GM19395 (cell line): ENCODE measurements at regions not wholly inside any gene's neighbourhood (a gene's known extent, or its start where the extent isn't known, plus 50 kb on each side); places are given as distances from the start of the nearest gene placed in this dataset.

Experiments used
- ATAC-seq: cut with Tn5 transposase; IDR thresholded peaks from one replicate; pipeline ENCODE4 v1.9.1; 2021; ENCODE audit warnings: mild to moderate bottlenecking, moderate library complexity; ENCODE audit not compliant: unreplicated experiment

DNA sequence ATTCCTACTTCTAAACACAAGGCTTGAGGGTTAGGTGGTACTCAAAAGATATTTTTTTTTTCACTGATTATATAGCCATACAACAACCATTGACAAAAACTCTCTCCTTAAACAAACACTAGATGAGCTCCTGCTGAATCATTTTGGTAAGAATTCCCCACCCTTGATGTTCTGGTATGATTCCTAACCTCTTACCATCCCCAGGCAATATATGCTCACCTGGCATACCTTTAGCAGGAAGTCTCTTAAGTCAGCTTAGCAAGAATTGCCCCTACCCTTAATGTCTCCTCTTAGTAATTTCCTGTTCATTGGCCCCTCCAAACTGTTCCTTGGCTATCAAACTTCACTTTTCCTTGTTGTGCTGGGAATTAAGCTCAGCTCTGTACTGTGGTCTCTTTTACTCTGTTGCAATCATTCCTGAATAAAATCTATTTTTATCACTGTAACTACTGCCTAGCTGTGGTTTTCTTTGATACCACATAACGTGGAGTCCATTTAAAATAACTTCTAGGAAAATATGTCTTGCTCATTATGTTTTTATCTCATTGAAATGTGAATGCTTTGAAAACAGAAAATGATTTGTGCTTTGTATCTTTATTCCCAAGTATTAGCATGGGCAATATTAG, 712.6 kb downstream of the SLC16A7 start:
- ATAC-seq: no peak

DNA sequence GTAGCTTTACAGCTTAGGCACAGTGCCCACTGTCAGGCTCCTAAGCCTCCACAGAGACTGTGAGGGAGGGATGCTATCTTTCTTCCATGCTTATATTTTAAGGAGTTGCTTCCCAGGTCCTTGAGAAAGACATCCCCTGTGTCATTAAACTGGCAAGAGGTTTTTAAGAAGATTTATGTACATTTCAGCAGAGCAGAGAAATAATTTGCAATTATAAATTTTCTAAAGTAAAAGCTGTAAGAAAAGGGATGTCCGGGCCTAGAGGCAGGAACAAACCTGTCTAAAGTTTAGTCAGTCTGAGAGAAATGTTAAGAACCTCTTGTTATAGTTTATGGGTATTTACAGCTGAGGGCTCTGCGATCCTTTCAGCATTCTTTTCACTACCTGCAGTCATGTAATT, 716.1 kb downstream of the SLC16A7 start:
- no peak for ATAC-seq

DNA sequence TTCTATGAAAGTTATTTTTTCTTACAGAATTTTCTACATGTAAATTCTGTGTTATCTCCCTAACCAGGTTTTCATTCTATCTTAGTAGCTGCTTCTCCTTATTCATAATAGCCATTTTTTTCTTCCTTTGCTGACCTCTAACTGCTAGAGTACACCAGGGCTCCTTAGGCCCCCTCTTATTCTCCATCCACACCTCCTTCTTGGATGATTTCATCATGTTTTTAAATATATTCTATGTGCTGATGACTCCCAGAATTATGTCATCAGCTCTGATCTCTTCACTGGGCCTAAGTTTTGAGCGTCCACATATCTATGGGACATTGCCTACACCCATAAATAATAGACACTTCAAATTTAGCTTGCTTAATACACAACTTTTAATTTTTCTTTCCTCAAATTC, 721.5 kb downstream of the SLC16A7 start:
- ATAC-seq: no peak

DNA sequence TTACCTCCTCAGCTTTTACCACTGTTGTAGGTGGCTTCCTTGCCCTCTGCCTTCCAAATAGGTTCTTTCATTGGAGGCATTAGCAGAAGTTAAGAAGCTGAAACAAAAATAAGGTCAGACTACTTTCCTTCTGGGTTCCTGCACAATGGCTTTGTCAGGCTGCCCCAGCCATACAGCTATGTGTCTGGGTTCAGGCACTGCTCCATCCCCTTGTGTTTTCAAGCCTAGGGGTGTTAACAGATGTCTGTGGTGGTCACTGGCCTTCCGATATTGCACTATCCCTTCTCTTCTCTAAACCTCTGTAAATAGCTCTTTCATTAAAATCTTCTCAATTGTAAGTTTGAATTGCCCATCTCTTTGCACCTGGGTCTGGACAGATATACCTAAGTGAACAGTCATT, 728.9 kb downstream of the SLC16A7 start:
- no peak for ATAC-seq

DNA sequence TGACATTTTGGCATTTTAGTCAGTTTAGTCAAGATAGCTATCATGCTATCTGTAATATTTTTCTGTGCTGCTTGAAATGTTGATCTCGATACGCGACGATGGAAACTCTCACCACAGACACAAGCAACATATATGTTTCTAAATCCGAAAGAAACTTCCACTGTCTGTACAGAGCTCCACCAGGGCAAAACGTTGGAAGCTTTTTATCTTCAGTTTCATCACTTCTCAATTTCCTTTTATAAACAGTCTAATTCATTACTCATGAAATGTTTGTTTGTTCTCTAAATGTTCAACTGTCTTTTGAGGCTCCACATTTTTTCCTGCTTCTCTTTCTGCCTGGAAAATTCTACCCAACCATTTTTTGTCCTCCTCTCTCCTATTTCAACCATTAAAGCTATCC, 737.6 kb downstream of the SLC16A7 start:
- no peak for ATAC-seq

DNA sequence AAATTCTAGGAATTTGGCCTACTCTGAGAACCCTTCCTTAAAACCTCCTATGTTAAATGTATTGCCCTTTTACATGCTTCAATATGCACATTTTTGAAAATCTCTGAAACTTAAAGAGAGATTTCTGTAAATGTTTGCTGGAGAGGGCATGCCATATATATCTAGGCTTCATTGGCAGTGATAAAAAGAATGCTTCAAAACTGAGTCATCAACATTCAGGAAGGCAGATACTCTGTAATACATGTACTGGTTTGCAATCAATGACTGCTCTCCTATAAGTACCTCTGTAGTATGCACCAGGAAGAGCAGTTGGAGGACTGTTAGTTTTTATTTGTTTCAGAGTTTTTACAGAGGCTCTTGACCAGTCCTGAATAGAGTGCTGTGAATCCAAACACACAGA, 739.9 kb downstream of the SLC16A7 start:
- ATAC-seq: no peak

DNA sequence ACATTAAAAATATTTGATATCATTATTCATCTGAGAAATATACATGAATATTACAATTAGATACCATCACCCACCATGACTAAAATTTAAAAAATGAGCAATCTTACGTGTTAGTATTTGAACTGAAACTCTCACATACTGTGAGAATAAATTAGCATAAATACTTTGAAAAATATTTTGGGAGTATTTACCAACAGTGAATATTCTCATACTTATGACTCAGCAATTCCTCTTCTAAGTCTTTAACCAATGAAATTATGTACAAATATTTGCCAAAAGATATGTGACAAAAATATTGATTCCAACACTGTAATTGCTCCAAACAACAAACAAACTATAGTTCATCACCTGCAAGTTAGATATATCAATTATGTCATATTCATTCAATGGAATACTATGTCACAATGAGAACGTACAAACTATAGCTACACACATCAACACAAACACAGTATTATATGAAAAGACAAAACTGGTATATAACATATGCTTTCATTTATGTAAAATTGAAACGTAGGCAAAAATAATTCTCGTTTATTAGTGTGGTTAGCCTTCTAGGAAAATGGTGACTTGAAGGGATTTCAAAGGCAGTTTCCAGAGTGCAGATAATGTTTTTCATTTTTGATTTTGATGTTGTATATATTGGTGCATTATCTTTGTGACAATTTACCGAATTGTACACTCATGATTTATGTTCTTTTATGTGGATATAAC, 742.2 kb downstream of the SLC16A7 start:
- no peak for ATAC-seq

DNA sequence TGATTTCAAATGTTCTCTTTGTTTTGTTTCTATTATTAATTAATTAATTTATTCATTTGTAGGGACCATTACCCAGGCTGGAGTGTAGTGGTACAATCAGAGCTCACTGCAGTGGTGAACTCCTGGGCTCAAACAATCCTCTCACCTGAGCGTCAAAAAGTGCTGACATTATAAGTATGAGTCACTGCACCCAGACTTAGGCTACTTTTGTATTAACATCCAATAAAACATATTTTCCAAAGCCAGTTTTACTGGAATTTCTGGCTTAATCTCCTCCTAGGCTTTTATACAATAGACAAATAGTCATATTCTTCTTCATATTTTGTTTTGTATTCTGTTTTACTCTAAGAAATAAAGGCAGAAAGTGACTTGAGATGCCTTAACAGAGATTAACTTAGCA, 749.6 kb downstream of the SLC16A7 start:
- no peak for ATAC-seq

DNA sequence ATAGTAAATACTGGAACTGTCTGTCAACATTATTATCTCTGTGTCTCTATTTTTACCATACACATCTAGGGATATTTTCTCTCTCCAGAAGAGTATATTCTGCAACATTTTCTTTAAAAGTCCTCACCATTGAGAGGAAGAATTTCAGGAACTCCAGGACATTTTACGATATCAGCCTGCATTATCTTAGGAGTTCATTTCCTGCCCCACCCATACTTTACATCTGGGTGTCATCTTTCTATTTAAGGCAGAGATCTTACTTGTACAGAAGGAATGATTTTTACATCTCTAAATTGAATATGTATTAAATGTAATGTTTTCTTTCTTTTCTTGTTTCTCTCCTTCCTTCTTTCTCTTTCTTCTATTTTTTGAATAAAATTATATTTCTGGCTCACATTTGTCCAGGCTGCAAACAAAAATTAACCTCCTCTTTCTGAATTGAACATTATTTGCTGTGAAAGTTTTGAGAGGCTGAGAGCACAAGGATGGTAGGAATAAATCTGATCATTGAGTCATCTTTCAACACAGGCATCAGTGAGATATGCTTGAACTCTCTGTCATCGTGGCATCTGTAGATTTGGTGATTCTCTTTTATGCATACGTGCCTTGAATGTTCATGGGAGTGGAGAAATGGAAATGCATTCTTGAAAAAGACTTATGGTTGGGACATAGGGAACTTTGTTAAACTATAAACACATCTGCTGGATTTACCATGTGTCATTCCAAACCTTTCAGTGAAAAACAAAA, 753.6 kb downstream of the SLC16A7 start:
- no peak for ATAC-seq

DNA sequence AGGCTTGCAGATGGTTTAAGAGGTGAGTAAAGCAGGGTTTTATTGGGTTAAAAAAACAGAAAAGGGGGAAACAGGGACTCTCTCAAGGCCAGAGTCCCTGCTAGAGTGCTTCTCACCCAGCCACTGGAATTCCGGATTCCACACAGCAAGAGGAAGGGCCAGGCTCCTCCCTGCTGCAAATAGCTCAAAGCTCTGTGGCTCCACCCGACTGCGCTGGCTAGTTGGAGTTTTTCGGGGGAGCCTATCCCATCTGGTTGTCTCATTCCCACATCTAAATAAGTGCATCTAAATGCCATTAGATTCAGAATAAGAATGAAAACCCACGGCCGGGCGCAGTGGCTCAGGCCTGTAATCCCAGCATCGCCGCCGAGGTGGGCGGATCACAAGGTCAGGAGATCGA, 791.5 kb downstream of the SLC16A7 start:
- no peak for ATAC-seq

DNA sequence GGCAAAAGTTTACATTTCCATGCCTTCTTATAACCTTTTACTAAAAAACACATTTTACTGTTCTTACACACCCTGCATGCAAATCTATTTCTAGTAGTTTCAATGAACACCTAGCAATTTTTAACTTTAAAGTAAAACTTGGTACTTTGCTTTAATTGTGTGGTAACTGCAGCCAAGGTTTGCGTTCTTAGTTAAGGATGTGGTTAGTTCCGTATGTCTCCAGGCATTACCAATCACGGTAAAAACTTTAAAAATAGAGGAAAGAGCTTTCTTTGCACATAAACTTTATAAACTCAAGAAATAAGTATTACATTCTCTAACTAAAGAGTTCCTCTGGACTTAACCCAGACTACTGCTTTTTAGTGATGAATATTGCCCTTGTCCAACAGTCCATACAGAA, 795.2 kb downstream of the SLC16A7 start:
- ATAC-seq: no peak

DNA sequence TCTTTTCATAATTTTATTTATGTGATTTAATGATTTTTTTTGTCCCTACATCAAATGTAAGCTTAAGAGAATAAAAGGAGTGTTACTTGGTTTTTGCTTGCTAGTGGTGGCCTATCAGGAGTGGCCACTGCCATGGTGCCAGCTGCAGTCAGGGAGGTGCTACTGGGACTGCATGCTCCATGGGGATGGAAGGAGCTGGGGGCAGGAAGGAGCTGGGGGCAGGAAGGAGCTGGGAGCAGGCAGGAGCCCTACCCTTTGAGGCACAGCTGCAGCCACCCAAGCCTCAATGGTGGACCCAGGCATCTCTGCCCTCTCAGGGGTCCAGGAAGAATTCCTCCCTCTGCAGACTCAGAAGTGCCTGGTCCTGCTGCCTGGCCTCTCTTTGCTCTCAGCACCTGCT, 796.0 kb downstream of the SLC16A7 start:
- no peak for ATAC-seq

DNA sequence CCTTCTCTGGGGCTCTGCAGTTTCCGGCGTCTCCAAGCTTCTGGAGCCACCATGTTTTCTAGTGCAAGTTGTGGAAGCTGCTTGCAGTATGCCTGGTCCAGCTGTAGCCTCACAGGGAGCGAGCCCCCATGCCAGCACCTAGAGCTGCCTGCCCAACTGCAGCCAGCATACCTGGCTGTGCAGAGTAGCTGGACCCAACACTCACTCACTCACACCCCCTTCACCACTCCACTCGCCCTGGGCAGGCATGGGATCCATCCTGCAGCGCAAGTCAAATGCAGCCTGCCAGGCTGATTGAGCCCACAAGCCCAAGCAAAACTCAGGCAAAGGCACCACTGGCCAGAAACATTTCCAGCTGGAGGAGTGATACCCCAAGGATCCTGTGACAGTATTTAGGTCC, 797.3 kb downstream of the SLC16A7 start:
- ATAC-seq: no peak

DNA sequence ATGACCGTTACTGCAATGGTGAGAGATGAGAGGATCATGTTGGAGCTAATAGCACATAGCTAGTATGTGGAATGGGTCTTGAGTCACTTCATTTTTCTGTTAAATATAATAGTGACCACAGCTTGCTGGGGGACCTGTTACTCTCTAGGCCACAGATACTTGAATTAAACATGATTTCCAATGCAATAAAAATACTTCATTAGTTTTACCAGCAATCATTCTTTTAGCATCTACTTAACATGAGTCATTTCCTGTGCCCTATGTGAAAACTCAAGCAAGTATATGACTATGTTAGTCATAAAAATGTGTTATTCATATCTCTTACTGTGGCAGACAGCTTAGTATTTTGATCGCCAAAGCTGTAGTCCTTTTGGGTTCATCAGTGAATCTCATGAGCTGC, 798.8 kb downstream of the SLC16A7 start:
- no peak for ATAC-seq

DNA sequence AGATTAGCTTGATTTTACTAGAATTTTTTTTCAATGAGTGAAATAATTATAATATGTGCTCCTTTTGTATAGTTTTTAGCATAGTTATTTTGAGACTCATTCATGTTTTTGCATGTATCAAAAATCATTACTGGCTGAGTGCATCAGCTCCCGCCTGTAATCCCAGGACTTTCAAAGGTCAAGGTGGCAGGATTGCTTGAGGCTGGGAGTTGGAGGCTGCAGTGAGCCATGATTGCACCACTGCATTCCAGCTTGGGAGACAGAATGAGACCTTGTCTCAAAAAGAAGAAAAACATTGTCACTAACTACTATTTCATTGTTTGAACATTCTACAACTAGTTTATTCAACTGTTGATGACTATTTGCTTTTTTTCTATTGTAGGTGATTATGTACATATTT, 802.7 kb downstream of the SLC16A7 start:
- no peak for ATAC-seq

DNA sequence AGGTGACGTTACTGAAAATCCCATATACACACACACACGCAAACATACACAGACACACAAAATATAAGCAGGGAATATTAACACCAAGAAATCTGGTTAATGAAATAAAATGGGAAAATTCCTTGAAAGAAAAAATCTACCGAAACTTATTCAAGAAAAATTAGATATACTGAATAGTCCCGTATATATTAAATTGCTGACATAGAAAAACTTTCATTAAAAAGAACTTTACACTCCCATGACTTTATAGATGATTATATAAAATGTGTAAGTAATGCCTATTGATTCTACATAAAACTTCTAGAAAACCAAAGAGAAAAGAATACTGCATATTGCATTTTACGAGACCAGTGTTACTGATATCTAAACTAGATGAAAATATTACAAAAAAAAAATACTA, 803.2 kb downstream of the SLC16A7 start:
- ATAC-seq: no peak

DNA sequence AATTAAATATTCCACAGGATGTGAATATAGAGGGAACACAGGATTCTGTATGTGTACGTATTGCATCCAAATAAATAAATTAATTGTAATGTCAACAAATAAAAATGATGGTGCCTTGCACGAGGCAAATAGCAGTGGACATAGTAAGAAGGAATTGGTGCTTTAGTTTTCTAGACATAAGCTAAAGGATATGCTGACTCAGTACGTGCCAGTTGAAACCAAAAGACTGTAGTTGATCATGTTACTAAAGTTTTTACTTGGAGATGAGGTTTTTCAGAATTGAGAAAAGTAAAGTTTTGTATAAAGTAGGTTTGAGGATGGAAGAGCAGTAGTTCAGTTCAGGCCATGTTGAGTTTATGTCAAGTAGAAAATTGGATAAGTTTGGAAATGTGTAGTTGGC, 807.2 kb downstream of the SLC16A7 start:
- no peak for ATAC-seq

DNA sequence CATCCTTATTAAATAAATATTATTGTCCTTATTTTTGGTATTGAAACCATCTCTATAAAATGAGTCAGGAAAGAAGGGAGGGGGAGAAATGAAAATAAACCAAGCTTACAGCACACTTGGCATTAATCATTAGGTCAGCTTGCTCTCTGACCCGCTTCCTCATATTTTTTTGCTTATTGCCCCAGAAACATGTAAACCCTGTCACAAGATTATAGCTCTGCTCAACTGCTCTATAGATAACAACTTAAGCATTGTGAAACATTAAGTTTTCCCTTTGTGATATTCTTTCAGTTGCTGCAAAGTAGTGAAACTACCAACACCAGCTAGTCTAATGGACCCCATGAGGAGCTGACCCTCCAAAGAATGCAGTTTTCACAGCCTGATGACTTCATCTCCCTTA, 819.5 kb downstream of the SLC16A7 start:
- ATAC-seq: no peak

DNA sequence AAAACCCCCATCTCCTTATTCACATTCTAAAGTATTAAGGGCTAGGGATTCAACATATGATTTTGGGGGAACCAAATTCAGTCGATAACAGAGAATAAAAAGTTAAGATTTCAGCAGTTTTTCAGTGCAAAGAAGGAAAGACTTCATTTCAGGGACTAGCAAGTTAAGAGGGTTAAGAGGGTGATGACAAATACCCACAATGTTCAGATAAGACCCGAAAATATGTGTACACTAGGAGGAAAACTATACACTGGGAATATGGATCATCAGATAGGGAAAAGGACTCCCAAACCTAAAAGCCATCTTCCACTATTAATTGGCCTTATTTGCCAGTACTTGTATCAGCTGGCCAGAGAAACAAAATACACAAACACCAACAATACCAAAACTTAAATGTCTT, 824.2 kb downstream of the SLC16A7 start:
- ATAC-seq: no peak

DNA sequence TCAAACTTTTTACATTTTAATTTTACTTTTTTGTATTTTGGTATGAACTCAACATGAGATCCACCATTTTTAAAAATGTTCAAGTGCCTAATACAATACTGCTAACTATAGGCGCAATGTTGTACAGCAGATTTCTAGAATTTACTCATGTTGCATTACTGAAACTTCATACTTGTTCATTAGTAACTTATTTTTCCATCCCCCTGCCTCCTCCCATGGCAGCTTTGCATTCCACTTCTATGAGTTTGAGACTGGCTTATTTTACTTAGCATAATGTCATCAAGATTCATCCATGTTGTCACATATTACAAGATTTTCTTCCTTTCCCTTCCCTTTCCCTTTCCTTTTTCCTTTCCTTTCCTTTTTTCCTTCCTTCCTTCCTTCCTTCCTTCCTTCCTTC, 825.9 kb downstream of the SLC16A7 start:
- no peak for ATAC-seq

DNA sequence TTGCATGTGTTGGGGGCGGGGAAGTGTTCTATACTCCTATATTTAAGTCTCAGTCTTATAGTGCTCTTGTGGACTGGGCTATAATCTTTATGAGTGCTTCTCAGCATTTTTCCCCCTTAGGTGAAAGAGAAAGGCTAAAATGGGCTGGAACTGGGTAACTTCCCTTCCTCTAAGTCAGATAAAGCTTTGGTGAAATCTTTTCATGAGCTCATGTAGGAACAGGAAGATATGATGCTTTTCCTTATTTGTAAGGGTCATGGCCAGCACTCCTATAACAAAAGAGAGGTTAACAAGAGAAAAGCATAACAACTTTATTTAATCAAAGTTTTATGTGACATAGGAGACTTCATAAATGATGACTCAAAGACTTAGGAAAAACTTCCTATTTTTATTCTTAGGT, 841.5 kb downstream of the SLC16A7 start:
- no peak for ATAC-seq

DNA sequence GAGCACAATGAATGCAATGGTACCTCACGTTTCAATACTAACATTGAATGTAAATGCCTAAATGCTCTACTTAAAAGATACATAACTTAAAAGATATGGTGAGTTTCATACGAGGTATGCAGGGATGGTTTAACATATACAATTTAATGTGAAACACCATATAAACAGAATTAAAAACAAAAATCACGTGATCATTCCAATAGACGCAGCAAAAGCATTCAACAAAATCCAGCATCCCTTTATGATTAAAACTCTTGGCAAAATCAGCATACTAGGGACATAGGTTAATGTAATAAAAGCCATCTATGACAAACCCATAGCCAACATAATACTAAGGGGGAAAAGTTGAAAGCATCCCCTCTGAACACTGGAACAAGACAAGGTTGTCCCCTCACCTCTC, 845.7 kb downstream of the SLC16A7 start:
- ATAC-seq: no peak
